ENCODE measurements at regions not wholly inside any gene's neighbourhood (a gene's known extent, or its start where the extent isn't known, plus 50 kb on each side); places are given as distances from the start of the nearest gene placed in this dataset.

DNA sequence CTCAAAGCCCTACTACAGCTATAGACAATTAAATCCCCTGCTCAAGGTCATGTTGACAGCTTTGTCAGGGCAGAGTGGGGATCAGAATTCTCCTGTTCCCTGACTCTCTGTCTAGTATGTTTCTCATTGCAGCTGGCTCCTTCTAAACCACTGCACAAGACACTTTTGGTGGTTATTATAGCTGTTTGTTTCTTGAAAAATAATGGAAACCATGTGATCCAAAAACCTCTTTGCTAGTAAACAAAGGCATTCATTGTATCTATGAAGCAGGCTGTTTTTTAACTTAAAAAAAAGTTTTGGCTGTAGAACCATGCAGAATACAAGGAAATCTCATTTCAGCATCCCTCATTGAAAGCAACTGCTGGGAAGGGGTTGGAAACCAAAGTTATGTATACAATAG lies 352.5 kb upstream of the EPHA4 start:
- TF ChIP-seq, protein P1, sequence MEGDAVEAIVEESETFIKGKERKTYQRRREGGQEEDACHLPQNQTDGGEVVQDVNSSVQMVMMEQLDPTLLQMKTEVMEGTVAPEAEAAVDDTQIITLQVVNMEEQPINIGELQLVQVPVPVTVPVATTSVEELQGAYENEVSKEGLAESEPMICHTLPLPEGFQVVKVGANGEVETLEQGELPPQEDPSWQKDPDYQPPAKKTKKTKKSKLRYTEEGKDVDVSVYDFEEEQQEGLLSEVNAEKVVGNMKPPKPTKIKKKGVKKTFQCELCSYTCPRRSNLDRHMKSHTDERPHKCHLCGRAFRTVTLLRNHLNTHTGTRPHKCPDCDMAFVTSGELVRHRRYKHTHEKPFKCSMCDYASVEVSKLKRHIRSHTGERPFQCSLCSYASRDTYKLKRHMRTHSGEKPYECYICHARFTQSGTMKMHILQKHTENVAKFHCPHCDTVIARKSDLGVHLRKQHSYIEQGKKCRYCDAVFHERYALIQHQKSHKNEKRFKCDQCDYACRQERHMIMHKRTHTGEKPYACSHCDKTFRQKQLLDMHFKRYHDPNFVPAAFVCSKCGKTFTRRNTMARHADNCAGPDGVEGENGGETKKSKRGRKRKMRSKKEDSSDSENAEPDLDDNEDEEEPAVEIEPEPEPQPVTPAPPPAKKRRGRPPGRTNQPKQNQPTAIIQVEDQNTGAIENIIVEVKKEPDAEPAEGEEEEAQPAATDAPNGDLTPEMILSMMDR (IDR thresholded peaks at IDR 0.05; ENCODE audit: low read depth, low read length), result no peak
- TF ChIP-seq EZH2phosphoT487 (IDR thresholded peaks at IDR 0.05; ENCODE audit: low read depth), result no peak
